ENCODE measurements at regions not wholly inside any gene's neighbourhood (a gene's known extent, or its start where the extent isn't known, plus 50 kb on each side); places are given as distances from the start of the nearest gene placed in this dataset.

- intact Hi-C loops (cut with DNase I; ENCODE audit: low total_unique reads) (loop anchor here (10.0 kb wide), 1 partner anchor 401 kb away; the partner anchor contains the start of gene NKX3-2), in situ Hi-C loops (cut with MboI; ENCODE audit: low pct_ligation_motif_present in 1 of 4, low pct_unique_long_range_greater_than_20kb in 1 of 4, low sequenced_read_pairs in 3 of 4) (no loop called here)
- H3K27me3 ChIP-seq = no peaks in the 10 kb centered on the region
- no peak overlapping the region for H3K27ac ChIP-seq
- H3K36me3 ChIP-seq = no peaks in the 10 kb centered on the region
- no peak for DNase-seq
- TF ChIP-seq EP300 (IDR thresholded peaks at IDR 0.05; ENCODE audit: low read depth) (no peak), CTCF (IDR thresholded peaks at IDR 0.05) (no peak), POLR2A (IDR thresholded peaks at IDR 0.05) (no peak), POLR2AphosphoS5 (IDR thresholded peaks at IDR 0.05) (no peak)
- H3K4me3 ChIP-seq = no peak overlapping the region
- H3K4me1 ChIP-seq = no peaks in the 10 kb centered on the region
- H3K9me3 ChIP-seq = no peaks in the 10 kb centered on the region
- WGBS, 2 donors (ENCODE audit: low coverage in 1 of 2) = 52 to 61% methylated on average over 15 to 19 of the region's 19 CpGs
Observed at GRCh38 chr4:13143222-13144070, 340.7 kb downstream of the RAB28 start.

GRCh38 chr4:13142726-13143125 lies 341.4 kb downstream of the RAB28 start:
- Histone ChIP-seq H3K27ac (no peak overlapping the region), H3K27me3 (no peaks in the 10 kb centered on the region), H3K36me3 (no peaks in the 10 kb centered on the region), H3K9me3 (no peaks in the 10 kb centered on the region), H3K4me3 (no peak overlapping the region), H3K4me1 (no peaks in the 10 kb centered on the region)
- TF ChIP-seq POLR2A (IDR thresholded peaks at IDR 0.05) (no peak), CTCF (IDR thresholded peaks at IDR 0.05) (no peak)
- DNase-seq = no peak
- 72 to 79% methylated on average over 4 of the region's 4 CpGs for WGBS, 2 donors (ENCODE audit: low coverage in 1 of 2)
- in situ Hi-C loops (cut with MboI; ENCODE audit: low pct_ligation_motif_present in 1 of 4, low pct_unique_long_range_greater_than_20kb in 1 of 4, low sequenced_read_pairs in 3 of 4) (no loop called here), intact Hi-C loops (cut with DNase I; ENCODE audit: low total_unique reads) (loop anchor here (10.0 kb wide), 1 partner anchor 402 kb away; the partner anchor contains the start of gene NKX3-2)

GRCh38 chr4:13142191-13142590 lies 341.9 kb downstream of the RAB28 start:
- H3K36me3 ChIP-seq = no peaks in the 10 kb centered on the region
- H3K27me3 ChIP-seq = no peaks in the 10 kb centered on the region
- H3K4me1 ChIP-seq = no peaks in the 10 kb centered on the region
- no peak overlapping the region for H3K4me3 ChIP-seq
- H3K9me3 ChIP-seq = no peaks in the 10 kb centered on the region
- in situ Hi-C loops (cut with MboI; ENCODE audit: low pct_ligation_motif_present in 1 of 4, low pct_unique_long_range_greater_than_20kb in 1 of 4, low sequenced_read_pairs in 3 of 4) = no loop called here
- intact Hi-C loops (cut with DNase I; ENCODE audit: low total_unique reads) = loop anchor here (10.0 kb wide), 1 partner anchor 403 kb away; the partner anchor contains the start of gene NKX3-2
- no peak overlapping the region for H3K27ac ChIP-seq
- TF ChIP-seq POLR2AphosphoS5 (IDR thresholded peaks at IDR 0.05) (no peak), POLR2A (IDR thresholded peaks at IDR 0.05) (no peak), EP300 (IDR thresholded peaks at IDR 0.05; ENCODE audit: low read depth) (no peak), CTCF (IDR thresholded peaks at IDR 0.05) (no peak)
- DNase-seq = no peak
- WGBS, 2 donors (ENCODE audit: low coverage in 1 of 2) = 88% methylated on average over 1 of the region's 1 CpG; no CpG with 5 or more reads in 1 of the 2 donors

GRCh38 chr4:13137390-13137789 lies 346.8 kb downstream of the RAB28 start:
- Histone ChIP-seq H3K4me1 (no peaks in the 10 kb centered on the region), H3K4me3 (no peak overlapping the region), H3K36me3 (no peaks in the 10 kb centered on the region), H3K9me3 (no peaks in the 10 kb centered on the region), H3K27ac (no peak overlapping the region), H3K27me3 (no peaks in the 10 kb centered on the region)
- in situ Hi-C loops (cut with MboI; ENCODE audit: low pct_ligation_motif_present in 1 of 4, low pct_unique_long_range_greater_than_20kb in 1 of 4, low sequenced_read_pairs in 3 of 4) = no loop called here
- intact Hi-C loops (cut with DNase I; ENCODE audit: low total_unique reads) = no loop called here
- no peak for TF ChIP-seq POLR2A (IDR thresholded peaks at IDR 0.05)
- no peak for TF ChIP-seq CTCF (IDR thresholded peaks at IDR 0.05)
- TF ChIP-seq EP300 (IDR thresholded peaks at IDR 0.05; ENCODE audit: low read depth) = no peak
- no peak for TF ChIP-seq POLR2AphosphoS5 (IDR thresholded peaks at IDR 0.05)
- 50 to 61% methylated on average over 1 to 2 of the region's 2 CpGs for WGBS, 2 donors (ENCODE audit: low coverage in 1 of 2)
- no peak for DNase-seq

Data from transverse colon (tissue), 4 donors.